Transverse colon (tissue), 3 donors: ENCODE measurements at regions not wholly inside any gene's neighbourhood (a gene's known extent, or its start where the extent isn't known, plus 50 kb on each side); places are given as distances from the start of the nearest gene placed in this dataset.

Experiments used
- CTCF ChIP-seq, 5 experiments: fragments of 200-600 bp in 3 of 5; fragments of 450-650 bp in 2 of 5; sonication (generic) in 3 of 5; IDR thresholded peaks; 1 replicate in 2 of 5; 2 replicates in 3 of 5; pipeline ENCODE4 v1.5.1; 2016 to 2017; ENCODE audit warnings: antibody characterized with exemption in 5 of 5, inconsistent platforms in 3 of 5, mild to moderate bottlenecking in 2 of 5, moderate library complexity in 1 of 5
- EP300 ChIP-seq: sonication (generic); formaldehyde crosslinking; IDR thresholded peaks from one replicate; pipeline ENCODE4 v1.6.1; 2017; ENCODE audit warnings: antibody characterized with exemption, low read depth
- POLR2A ChIP-seq: fragments of 450-650 bp; IDR thresholded peaks from one replicate; pipeline ENCODE4 v1.6.1; 2016; ENCODE audit warnings: antibody characterized with exemption, mild to moderate bottlenecking, moderate library complexity

DNA sequence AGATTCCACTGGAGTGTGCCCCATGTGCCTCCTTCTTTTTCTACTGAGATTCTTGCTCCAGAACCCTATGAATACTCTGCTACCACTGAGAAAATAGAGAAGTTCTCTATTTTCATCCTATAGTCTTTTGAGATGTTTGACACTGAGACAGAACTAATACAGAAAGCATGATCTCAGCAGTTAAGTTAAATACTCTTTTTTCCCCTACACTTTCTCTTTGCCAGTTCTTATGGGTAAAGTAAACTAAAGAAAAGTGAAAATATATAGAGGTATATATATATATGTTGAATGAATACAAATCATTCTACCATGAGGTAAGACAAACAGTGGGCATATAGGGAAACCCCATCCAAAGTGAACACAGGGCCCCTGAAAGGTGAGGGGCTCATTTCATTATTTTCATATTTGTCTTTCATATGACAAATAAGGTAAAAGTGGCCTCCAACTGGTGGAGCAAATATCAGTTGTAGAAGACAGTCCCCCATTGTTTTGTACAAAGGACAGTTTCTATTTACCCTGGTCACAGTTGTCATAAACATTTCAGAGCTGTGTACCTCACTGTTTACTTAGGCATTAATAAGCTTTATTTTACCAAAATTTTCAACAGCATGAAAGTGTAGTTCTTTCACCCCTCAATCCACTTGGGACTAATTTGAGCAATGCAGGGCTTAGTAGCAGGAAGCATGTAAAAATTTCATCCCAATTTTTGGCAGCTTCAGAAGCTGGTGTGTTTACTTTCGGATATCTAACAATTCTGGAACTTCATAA lies 188.3 kb upstream of the MARCKS start:
- no peak for TF ChIP-seq CTCF (IDR thresholded peaks at IDR 0.05)
- no peak for TF ChIP-seq EP300
- no peak for TF ChIP-seq POLR2A
